ENCODE measurements at regions not wholly inside any gene's neighbourhood (a gene's known extent, or its start where the extent isn't known, plus 50 kb on each side); places are given as distances from the start of the nearest gene placed in this dataset.

DNA sequence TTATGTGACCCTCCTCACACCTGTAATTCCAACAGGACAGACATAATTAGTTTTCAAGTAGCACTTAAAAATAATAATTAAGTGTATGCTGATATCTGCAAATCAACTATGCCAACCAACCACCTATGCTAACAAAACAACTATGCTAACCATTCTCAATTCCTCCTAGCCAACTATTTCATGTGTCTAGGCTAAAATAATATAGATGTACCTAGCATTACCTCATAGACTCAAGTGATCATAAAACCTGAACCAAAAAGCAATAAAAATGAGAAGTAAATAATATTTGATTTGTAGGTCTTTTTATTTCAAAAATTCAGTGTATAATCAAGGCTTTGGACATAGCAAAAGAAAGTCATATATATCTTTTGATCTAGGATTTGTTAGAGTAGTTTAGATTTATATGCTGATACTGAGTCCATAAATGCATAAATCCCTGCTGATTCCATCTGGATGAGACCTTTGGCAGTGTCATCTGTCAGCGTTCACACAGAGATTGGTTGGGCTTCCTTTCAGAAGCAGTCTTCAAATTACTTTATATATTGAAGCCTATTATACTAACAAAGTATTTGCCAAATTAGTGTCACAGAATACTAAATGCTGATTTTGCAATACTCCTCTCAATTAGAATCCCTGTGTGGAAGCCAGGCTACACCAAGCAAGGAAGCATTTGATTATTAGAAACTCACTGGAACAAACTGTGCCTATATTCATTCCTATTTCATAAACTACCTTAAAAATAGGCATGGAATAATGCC lies 101.4 kb upstream of the PPM1H start:
- H3K36me3 Mint-ChIP-seq (ENCODE audit: insufficient read depth, unreplicated experiment): no peaks in the 10 kb centered on the region
- TF ChIP-seq, protein P1, sequence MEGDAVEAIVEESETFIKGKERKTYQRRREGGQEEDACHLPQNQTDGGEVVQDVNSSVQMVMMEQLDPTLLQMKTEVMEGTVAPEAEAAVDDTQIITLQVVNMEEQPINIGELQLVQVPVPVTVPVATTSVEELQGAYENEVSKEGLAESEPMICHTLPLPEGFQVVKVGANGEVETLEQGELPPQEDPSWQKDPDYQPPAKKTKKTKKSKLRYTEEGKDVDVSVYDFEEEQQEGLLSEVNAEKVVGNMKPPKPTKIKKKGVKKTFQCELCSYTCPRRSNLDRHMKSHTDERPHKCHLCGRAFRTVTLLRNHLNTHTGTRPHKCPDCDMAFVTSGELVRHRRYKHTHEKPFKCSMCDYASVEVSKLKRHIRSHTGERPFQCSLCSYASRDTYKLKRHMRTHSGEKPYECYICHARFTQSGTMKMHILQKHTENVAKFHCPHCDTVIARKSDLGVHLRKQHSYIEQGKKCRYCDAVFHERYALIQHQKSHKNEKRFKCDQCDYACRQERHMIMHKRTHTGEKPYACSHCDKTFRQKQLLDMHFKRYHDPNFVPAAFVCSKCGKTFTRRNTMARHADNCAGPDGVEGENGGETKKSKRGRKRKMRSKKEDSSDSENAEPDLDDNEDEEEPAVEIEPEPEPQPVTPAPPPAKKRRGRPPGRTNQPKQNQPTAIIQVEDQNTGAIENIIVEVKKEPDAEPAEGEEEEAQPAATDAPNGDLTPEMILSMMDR (IDR thresholded peaks at IDR 0.05; ENCODE audit: unreplicated experiment): no peak
- no peaks in the 10 kb centered on the region for H3K9me3 Mint-ChIP-seq (ENCODE audit: low read depth, unreplicated experiment)
- peaks cover 13% of the 10 kb centered on the region for H3K27me3 Mint-ChIP-seq (ENCODE audit: unreplicated experiment)
- CTCF ChIA-PET: no interaction called here
- H3K4me1 Mint-ChIP-seq (ENCODE audit: low read depth, unreplicated experiment): no peaks in the 10 kb centered on the region
- no peak overlapping the region for H3K4me3 Mint-ChIP-seq (ENCODE audit: low read depth, unreplicated experiment)
- BruUV-seq (replicated peaks): no TSS peak
- DNase-seq: no peak
- H3K27ac Mint-ChIP-seq (ENCODE audit: unreplicated experiment): no peak overlapping the region
- intact Hi-C loops (cut with micrococcal nuclease; ENCODE audit: unreplicated experiment): no loop called here

DNA sequence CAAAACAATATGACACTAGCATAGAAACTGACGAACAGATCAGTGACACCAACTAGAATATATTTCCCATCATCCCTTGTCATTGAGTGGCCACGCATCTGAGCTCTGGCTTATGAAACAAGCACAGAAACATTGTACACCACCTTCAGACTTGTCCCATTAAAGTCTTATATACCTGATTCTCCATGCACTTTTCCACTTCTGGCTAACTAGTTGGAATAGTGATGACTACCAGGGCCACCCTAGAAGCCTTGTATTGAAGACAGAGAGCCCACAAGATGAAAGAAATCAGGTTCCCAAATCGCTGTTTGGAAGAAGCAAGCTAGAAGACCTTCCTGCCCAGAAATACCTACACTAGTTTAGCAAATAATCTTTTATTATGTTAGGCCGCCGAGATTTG lies 99.7 kb upstream of the PPM1H start:
- Mint-ChIP-seq H3K36me3 (ENCODE audit: insufficient read depth, unreplicated experiment) (no peaks in the 10 kb centered on the region), H3K27ac (ENCODE audit: unreplicated experiment) (no peak overlapping the region), H3K4me1 (ENCODE audit: low read depth, unreplicated experiment) (no peaks in the 10 kb centered on the region), H3K9me3 (ENCODE audit: low read depth, unreplicated experiment) (no peaks in the 10 kb centered on the region), H3K4me3 (ENCODE audit: low read depth, unreplicated experiment) (no peak overlapping the region), H3K27me3 (ENCODE audit: unreplicated experiment) (peaks cover 13% of the 10 kb centered on the region)
- CTCF ChIA-PET: no interaction called here
- DNase-seq: no peak
- TF ChIP-seq, protein P1 (IDR thresholded peaks at IDR 0.05; ENCODE audit: unreplicated experiment): no peak
- BruUV-seq (replicated peaks): no TSS peak
- intact Hi-C loops (cut with micrococcal nuclease; ENCODE audit: unreplicated experiment): no loop called here

GRCh38 chr12:63029676-63030075 lies 94.7 kb upstream of the PPM1H start:
- TF ChIP-seq, protein P1 (IDR thresholded peaks at IDR 0.05; ENCODE audit: unreplicated experiment): no peak
- no TSS peak for BruUV-seq (replicated peaks)
- Mint-ChIP-seq H3K27ac (ENCODE audit: unreplicated experiment) (no peak overlapping the region), H3K4me3 (ENCODE audit: low read depth, unreplicated experiment) (no peak overlapping the region), H3K9me3 (ENCODE audit: low read depth, unreplicated experiment) (no peaks in the 10 kb centered on the region), H3K27me3 (ENCODE audit: unreplicated experiment) (no peaks in the 10 kb centered on the region), H3K36me3 (ENCODE audit: insufficient read depth, unreplicated experiment) (no peaks in the 10 kb centered on the region), H3K4me1 (ENCODE audit: low read depth, unreplicated experiment) (no peaks in the 10 kb centered on the region)
- DNase-seq: no peak
- CTCF ChIA-PET: no interaction called here
- intact Hi-C loops (cut with micrococcal nuclease; ENCODE audit: unreplicated experiment): no loop called here

GRCh38 chr12:63028951-63029350 lies 94.0 kb upstream of the PPM1H start:
- H3K4me3 Mint-ChIP-seq (ENCODE audit: low read depth, unreplicated experiment): no peak overlapping the region
- no peaks in the 10 kb centered on the region for H3K4me1 Mint-ChIP-seq (ENCODE audit: low read depth, unreplicated experiment)
- H3K9me3 Mint-ChIP-seq (ENCODE audit: low read depth, unreplicated experiment): no peaks in the 10 kb centered on the region
- H3K27me3 Mint-ChIP-seq (ENCODE audit: unreplicated experiment): no peaks in the 10 kb centered on the region
- CTCF ChIA-PET: no interaction called here
- BruUV-seq (replicated peaks): no TSS peak
- no peak for DNase-seq
- no peaks in the 10 kb centered on the region for H3K36me3 Mint-ChIP-seq (ENCODE audit: insufficient read depth, unreplicated experiment)
- no peak overlapping the region for H3K27ac Mint-ChIP-seq (ENCODE audit: unreplicated experiment)
- intact Hi-C loops (cut with micrococcal nuclease; ENCODE audit: unreplicated experiment): no loop called here
- TF ChIP-seq, protein P1 (IDR thresholded peaks at IDR 0.05; ENCODE audit: unreplicated experiment): no peak

All from Calu3 (cell line).